Loucy (cell line): ENCODE measurements at regions not wholly inside any gene's neighbourhood (a gene's known extent, or its start where the extent isn't known, plus 50 kb on each side); places are given as distances from the start of the nearest gene placed in this dataset.

Source experiments
- H2AFZ ChIP-seq: fragments of 200-600 bp; sonication (generic); 2 replicates; pipeline ENCODE4 v1.6.0; 2016; ENCODE audit warnings: antibody characterized with exemption, mild to moderate bottlenecking, low read length, moderate library complexity
- H3F3A ChIP-seq: fragments of 200-600 bp; 2 replicates; pipeline ENCODE4 v1.6.0; 2016; ENCODE audit warnings: antibody characterized with exemption, low read depth, mild to moderate bottlenecking
- H3K27me3 ChIP-seq: fragments of 200-600 bp; sonication (generic); 2 replicates; pipeline ENCODE4 v1.6.1; 2014; ENCODE audit warnings: low read length, mild to moderate bottlenecking; ENCODE audit not compliant: insufficient read depth, poor library complexity, severe bottlenecking
- H3K36me3 ChIP-seq: fragments of 200-600 bp; sonication (generic); 2 replicates; pipeline ENCODE4 v1.6.1; 2016; ENCODE audit warnings: low read length; ENCODE audit not compliant: insufficient read depth
- H3K4me1 ChIP-seq: fragments of 200-600 bp; sonication (generic); 2 replicates; pipeline ENCODE4 v1.5.1; 2014; ENCODE audit warnings: low read length, mild to moderate bottlenecking; ENCODE audit not compliant: insufficient read depth, poor library complexity, severe bottlenecking
- H3K4me2 ChIP-seq: fragments of 200-600 bp; sonication (generic); 2 replicates; pipeline ENCODE4 v1.6.0; 2014; ENCODE audit warnings: antibody characterized with exemption, low read length, low read depth, mild to moderate bottlenecking; ENCODE audit not compliant: poor library complexity, severe bottlenecking
- H3K4me3 ChIP-seq: fragments of 200-600 bp; sonication (generic); 2 replicates; pipeline ENCODE4 v1.5.1; 2014; ENCODE audit warnings: low read length, mild to moderate bottlenecking, mixed read lengths; ENCODE audit not compliant: poor library complexity, severe bottlenecking
- H3K79me2 ChIP-seq: fragments of 200-600 bp; sonication (generic); 2 replicates; pipeline ENCODE4 v1.6.1; 2014; ENCODE audit warnings: low read length; ENCODE audit not compliant: insufficient read depth
- H3K9ac ChIP-seq: fragments of 200-600 bp; sonication (generic); 2 replicates; pipeline ENCODE4 v1.6.0; 2014; ENCODE audit warnings: mild to moderate bottlenecking, low read depth, low read length, moderate library complexity; ENCODE audit not compliant: poor library complexity, severe bottlenecking
- H3K9me2 ChIP-seq: fragments of 200-600 bp; sonication (generic); replicated peaks from 2 replicates; pipeline ENCODE4 v1.6.1; 2016; ENCODE audit warnings: low read depth, low read length, mixed read lengths
- H3K9me3 ChIP-seq: fragments of 200-600 bp; sonication (generic); 2 replicates; pipeline ENCODE4 v1.6.1; 2014; ENCODE audit warnings: mild to moderate bottlenecking, antibody characterized with exemption, low read length, low read depth; ENCODE audit not compliant: insufficient read depth
- H4K20me1 ChIP-seq: fragments of 200-600 bp; sonication (generic); 2 replicates; pipeline ENCODE4 v1.6.0; 2014; ENCODE audit warnings: antibody characterized with exemption, low read length, mild to moderate bottlenecking; ENCODE audit not compliant: insufficient read depth, poor library complexity, severe bottlenecking
- CTCF ChIP-seq: fragments of 200-600 bp; sonication (generic); conservative IDR thresholded peaks from 2 replicates; pipeline ENCODE4 v1.5.1; 2014; ENCODE audit warnings: mild to moderate bottlenecking, antibody characterized with exemption, low read length
- EZH2phosphoT487 ChIP-seq: fragments of 200-600 bp; IDR thresholded peaks from 2 replicates; pipeline ENCODE4 v1.6.1; 2018; ENCODE audit warnings: antibody characterized with exemption, mild to moderate bottlenecking, moderate library complexity, borderline replicate concordance

GRCh38 chr13:106351251-106351650, 184.2 kb downstream of the EFNB2 start:
- Histone ChIP-seq H3K4me2 (no peak overlapping the region), H3K9me2 (no peaks in the 10 kb centered on the region), H4K20me1 (no peaks in the 10 kb centered on the region), H2AFZ (no peak overlapping the region), H3K4me1 (no peaks in the 10 kb centered on the region), H3K79me2 (no peaks in the 10 kb centered on the region), H3K9ac (no peak overlapping the region), H3K9me3 (no peaks in the 10 kb centered on the region), H3K27me3 (no peaks in the 10 kb centered on the region), H3F3A (no peaks in the 10 kb centered on the region), H3K4me3 (no peak overlapping the region), H3K36me3 (no peaks in the 10 kb centered on the region)
- TF ChIP-seq EZH2phosphoT487 (no peak), CTCF (no peak)

- Histone ChIP-seq H3K4me3 (no peak overlapping the region), H4K20me1 (no peaks in the 10 kb centered on the region), H3K79me2 (no peaks in the 10 kb centered on the region), H3K4me1 (no peaks in the 10 kb centered on the region), H2AFZ (no peak overlapping the region), H3F3A (no peaks in the 10 kb centered on the region), H3K36me3 (no peaks in the 10 kb centered on the region), H3K27me3 (no peaks in the 10 kb centered on the region), H3K4me2 (no peak overlapping the region), H3K9me3 (no peaks in the 10 kb centered on the region), H3K9me2 (no peaks in the 10 kb centered on the region), H3K9ac (no peak overlapping the region)
- no peak for TF ChIP-seq CTCF
- no peak for TF ChIP-seq EZH2phosphoT487
Measured at GRCh38 chr13:106350208-106350607, 185.3 kb downstream of the EFNB2 start.

- no peak overlapping the region for H3K4me2 ChIP-seq
- no peak overlapping the region for H3K9ac ChIP-seq
- no peaks in the 10 kb centered on the region for H3K27me3 ChIP-seq
- no peak overlapping the region for H2AFZ ChIP-seq
- no peaks in the 10 kb centered on the region for H4K20me1 ChIP-seq
- H3K36me3 ChIP-seq = no peaks in the 10 kb centered on the region
- H3K9me2 ChIP-seq = no peaks in the 10 kb centered on the region
- H3K4me3 ChIP-seq = no peak overlapping the region
- TF ChIP-seq CTCF = no peak
- TF ChIP-seq EZH2phosphoT487 = no peak
- H3K4me1 ChIP-seq = no peaks in the 10 kb centered on the region
- H3K79me2 ChIP-seq = no peaks in the 10 kb centered on the region
- H3K9me3 ChIP-seq = no peaks in the 10 kb centered on the region
- H3F3A ChIP-seq = no peaks in the 10 kb centered on the region
Measured at GRCh38 chr13:106349080-106349931, 186.2 kb downstream of the EFNB2 start.
